GM19023 (cell line): ENCODE measurements at regions not wholly inside any gene's neighbourhood (a gene's known extent, or its start where the extent isn't known, plus 50 kb on each side); places are given as distances from the start of the nearest gene placed in this dataset.
"Not testable (repeated sequence)": the region's sequence is repeated elsewhere in the genome, so short reads cannot be mapped to it uniquely, and the experiment has no call there.

Experiments
- ATAC-seq: cut with Tn5 transposase; IDR thresholded peaks from one replicate; pipeline ENCODE4 v1.9.1; 2021; ENCODE audit warnings: mild to moderate bottlenecking, moderate library complexity; ENCODE audit not compliant: unreplicated experiment

DNA sequence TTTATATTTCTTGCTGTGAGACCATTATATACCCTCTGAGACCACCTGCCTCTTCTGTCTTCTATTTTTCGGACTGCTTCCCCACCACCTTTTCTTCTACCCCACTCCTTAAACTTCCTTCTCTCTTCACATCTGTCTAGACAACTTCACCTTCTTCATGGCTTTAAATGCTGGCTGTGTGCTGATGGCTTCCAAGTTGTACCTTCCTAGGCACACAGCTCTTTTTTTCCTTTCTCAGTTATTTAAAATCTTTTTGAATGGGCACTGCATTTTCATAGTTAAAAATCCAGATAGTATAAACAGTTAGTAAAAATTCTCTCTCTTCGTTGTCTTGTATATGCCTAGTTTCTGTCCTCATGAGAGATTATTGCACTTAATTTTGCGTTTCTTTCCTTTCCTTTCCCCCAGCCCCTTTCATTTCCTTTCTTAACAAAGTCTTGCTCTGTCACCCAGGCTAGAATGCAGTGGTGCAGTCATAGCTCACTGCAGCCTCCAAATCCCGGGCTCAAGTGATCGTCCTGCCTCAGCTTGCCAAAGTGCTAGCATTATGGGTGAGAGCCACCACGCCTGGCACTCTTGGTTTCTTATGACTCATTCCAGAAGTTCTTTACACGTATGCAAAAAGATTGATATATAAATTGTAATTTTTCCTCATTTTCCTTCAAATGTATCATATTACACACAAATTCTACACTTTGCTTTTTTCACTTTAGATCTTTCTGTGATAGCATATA lies 114.3 kb downstream of the NPIPB5 start:
- ATAC-seq, result no peak

DNA sequence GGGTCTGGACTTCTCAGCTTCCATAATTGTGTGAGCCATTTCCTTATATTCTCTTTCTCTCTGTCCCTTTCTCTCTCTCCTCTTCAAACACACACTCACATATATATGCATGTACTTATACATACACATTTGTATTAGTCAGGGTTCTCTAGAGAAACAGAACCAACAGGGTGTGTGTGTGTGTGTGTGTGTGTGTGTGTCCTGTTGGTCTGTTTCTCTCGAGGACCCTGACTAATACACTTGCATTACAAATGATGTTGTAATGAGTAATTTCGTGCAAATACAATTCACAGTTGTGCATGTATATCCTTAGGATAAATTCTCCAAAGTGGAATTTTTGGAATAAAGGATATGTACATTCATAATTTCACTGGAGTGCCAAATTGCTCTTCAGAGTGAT lies 115.3 kb downstream of the NPIPB5 start:
- ATAC-seq, result no peak

DNA sequence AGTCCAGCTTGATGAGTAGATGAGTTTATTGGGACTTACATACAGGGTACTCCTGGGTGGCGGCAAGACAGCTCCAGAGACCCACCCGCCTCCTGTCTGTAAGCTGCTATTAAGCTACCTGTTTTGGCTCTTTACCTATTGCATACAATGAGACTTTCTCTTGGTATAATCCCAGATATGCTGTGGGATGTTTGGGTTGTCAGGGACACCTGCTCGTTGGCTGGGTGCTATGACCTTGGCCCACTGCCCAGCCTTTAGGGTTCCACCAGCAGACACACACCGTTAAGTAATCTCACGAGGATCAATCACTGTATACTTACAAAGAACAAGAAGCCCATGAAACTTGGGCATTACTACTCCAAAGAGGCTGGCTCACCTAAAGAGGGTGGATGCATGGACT lies 116.4 kb downstream of the NPIPB5 start:
- ATAC-seq, result no peak

DNA sequence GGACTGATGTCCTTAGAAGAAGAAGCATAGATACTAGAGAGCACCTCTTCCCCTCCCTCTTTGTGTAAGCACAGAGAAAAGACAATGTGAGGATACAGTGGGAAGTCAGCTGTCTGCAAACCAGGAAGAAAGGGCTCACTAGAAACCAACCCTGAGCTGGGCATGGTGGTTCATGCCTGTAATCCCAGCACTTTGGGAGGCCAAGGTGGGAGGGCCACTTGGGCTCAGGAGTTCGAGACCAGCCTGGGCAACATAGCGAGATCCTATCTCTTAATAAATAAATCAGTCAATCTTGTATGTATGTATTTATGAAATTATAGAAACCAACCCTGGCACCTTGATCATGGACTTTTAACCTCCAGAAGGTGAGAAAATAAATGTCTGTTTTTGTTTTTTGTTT lies 118.3 kb downstream of the NPIPB5 start:
- ATAC-seq, result no peak

DNA sequence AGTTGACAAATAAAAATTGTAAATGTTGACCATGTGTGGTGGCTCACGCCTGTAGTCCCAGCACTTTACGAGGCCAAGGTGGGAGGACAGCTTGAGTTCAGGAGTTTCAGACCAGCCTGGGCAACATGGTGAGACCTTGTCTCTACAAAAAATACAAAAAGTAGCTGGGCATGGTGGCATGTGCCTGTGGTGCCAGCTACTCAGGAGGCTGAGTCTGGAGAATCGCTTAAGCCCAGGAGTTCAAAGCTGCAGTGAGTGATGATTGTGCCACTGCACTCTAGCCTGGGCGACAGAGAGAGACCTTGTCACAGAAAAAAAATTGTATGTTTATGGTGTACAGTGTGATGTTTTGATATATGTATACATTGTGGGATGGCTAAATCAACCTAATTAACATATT lies 119.6 kb downstream of the NPIPB5 start:
- ATAC-seq, result no peak

DNA sequence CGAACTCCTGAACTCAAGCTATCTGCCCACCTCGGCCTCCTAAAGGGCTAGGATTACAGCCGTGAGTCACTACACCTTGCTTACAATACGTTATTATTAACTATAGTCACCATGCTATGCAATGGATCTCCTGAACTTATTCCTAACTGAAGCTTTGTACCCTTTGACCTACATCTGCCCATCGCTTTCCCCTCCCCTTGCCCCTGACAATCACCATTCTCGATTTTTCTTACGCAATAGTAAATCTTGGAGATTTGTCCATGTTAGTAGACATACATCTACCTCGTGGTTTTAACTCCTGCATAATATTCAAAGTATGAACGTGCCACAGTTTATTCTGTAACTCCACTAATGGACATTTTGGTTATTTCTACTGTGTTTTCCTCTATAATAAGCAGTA lies 120.6 kb downstream of the NPIPB5 start:
- ATAC-seq, result no peak

DNA sequence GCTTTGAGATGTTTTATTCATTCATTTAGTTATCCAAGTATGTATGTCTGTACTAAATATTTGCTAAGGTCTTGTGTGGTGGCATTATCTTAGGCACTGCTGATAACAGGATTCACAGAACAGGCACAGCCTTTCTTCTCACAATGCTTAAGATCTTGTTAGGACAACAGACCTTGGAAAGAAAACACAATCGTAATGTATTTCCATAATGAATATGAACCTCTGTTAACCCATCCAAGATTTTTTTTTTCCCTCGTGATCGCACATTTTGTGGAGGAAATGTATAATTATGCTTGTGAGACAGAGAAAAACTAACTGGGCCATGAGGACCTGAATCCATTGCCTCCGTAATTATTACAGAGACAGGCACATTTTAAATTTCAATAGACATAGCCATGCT lies 121.9 kb downstream of the NPIPB5 start:
- no peak for ATAC-seq

DNA sequence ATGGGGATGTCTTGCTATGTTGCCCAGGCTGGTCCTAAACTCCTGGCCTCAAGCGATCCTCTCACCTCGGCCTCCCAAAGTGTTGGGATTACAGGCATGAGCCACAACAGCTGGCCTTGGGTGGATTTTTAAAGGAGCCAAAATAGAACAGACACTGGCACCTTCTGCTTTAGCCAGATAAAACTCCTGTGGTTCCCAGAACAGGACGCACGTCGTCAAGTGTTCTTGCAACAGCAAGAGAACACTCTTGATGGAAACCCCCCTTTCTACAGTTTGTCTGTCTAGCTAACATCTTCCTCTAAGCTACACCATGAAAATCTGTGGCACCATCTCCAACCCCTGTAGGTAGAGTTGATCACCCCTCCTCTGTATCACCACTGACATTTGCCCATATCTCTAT lies 122.6 kb downstream of the NPIPB5 start:
- ATAC-seq, result no peak

DNA sequence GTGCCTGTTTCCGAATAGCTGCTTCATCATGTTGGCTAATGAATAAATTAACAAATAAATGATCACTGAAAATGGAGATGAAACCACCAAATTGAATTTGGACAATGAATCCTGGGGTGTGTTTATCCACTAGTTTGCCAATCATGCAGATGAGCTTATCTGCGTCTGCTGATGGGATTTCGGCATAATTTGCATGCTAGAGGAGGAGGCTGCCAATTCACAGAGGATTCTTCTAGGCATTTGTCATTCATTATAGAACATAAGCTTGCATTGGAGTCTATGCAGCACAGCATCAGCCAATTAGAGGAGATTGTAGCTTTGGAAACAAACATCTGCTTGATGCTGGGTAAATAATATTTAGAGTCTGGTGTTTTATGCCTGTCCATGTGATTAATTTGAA lies 123.1 kb downstream of the NPIPB5 start:
- no peak for ATAC-seq

DNA sequence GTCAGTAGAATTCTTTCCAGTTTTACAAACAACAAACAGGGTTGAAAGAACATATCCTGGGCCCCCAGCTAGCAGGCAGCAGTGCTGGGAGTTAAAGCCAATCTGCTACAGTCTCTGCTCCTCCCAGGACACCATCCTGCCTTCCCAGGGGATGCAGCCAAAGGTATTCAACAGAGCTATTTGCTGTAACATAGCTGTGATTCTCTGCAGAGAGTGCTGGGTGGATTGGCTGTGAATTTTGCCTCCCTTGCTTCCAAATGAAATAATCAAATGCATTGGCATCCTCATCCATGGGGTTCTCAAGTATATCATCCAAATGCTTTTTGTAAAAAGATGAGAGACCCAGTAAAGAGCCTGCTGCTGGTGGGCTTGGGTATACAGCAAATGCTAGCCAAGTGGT lies 124.3 kb downstream of the NPIPB5 start:
- ATAC-seq, result no peak

DNA sequence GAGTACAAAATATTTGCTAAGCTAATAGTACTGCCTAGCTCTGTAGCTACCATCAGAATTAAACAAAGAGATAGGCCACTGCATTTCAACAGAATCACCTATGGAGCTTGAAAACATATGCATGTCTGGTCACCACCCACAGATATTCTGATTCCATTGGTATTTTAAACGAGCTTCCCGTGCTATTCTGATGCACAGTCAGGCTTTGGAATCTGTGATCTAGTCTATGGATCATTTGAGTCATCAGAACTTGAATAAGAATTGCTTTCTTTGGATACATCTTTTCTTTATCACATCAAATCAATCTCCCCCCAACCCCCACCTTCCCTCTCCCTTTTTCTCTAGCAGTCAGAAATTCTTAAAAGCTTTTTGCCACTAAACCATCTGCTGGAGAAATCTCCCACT lies 124.7 kb downstream of the NPIPB5 start:
- ATAC-seq, result no peak

DNA sequence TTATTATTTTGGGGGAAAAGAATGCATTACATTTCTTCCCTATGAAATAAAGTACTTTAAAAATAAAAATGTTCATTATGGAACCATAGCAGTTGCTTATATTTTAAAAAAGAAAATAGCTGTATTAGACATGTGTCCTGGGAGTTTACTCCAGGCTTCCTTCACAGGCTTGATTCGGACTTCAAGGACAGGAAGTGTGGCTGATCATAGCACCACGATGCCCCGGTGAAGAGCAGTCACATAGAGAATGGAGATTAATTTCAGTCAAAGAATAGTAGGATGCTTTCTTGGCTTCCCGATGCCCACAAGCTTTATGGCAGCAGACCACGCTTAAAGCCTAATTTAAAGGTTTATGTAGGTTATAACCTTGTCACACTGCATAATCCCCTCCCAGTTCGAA lies 125.1 kb downstream of the NPIPB5 start:
- ATAC-seq, result no peak

DNA sequence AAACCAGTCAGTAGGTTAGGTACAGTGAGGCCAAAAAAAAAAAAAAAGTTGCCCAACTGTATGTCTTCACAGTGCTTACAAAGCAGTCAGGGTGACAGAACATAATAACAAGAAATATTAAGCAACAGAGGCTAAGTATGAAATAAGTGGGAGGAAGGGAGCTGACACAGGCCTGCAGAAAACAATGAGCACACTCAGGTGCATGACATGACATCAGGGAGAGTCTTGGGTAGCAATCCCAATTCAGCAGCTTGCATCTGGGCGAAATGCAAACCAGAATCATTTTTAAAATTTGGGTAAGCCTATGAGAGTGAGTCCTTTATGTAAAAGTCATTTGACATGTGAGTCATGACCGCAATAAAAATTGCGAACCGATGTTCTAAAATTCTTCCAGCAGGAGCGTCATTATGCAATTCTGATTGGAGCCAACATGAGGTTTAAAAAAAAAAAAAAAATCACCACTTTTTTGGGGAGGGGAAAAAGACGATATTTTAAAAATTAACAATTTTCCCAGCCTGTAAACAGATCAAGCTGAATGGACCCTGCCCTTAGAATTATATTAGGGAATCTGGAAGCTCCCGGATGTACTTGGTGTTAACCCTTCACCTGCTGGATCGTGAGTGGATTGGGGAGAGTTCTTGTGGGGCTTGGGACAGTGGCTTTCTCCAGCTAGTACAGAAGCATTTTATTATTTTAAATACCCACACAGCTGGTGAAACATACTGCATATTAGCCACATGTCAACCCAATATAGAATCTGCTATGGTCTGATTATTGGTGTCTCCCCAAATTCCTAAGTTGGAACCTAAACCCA lies 127.9 kb downstream of the NPIPB5 start:
- ATAC-seq, result no peak

DNA sequence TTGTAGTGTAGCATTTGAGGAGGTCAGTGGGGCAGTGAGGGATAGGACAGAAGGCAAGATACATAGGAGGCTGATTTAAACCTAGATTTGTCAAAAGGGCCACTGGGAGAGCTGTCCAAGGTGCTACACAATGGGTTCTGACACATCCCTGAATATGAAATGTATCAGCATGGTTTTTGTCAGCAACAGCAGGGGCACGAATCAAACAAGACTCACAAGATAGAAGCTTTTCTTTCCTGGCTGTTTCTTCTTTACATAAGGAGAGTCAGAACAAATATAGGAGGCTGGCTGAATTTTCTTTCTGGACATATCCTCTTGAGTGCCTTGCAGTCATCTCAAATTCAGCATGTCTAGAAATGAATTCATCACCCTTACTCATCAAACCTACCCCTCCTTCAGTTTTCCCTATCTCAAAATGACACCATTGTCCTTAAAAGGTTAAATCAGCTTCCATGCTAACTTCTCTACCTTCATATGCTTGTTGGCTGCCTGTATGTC lies 130.5 kb downstream of the NPIPB5 start:
- no peak for ATAC-seq

DNA sequence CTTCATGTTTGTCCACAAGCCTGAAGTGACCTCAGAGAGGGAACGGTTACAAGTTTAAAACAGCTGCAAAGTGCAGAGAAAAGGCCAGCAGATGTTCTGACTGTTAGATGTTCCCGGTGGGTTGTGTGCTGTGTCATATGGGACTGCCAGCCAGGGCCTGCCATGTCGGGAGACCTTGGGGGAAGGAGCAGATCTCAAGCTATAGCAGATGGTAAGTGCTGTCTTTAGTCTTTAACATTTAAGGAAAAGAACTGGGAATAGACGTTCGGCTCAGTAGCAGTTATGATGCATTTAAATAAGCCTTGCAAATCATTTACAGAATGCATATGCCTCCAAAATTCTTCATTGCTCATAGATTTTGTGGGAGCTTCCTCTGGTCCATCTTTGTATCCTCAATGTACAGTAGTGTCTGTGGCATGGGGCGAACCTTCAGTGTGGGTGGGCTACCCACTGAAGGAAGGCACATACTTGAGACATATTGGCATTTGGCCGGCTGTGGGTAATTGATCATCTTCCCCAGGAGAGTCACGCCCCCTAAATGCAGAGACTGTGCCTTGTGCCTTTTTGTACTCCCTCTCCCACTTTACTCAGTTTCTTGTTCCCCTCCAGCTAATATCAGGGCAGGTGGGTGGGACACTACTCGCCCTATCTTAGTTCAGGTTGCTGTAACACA lies 131.9 kb downstream of the NPIPB5 start:
- no peak for ATAC-seq

DNA sequence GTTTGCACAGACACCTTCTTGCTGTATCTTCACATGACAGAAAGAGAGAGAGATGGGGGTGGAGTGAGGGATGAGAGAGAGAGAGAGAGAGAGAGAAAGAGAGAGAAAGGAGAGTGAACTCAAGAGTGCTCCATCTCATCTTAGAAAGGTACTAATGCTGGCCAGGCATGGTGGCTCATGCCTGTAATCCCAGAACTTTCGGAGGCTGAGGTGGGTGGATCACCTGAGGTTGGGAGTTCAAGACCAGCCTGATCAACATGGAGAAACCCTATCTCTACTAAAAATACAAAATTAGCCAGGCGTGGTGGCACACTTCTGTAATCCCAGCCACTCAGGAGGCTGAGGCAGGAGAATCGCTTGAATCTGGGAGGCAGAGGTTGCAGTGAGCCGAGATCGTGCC lies 132.5 kb downstream of the NPIPB5 start:
- ATAC-seq, result not testable (repeated sequence)

DNA sequence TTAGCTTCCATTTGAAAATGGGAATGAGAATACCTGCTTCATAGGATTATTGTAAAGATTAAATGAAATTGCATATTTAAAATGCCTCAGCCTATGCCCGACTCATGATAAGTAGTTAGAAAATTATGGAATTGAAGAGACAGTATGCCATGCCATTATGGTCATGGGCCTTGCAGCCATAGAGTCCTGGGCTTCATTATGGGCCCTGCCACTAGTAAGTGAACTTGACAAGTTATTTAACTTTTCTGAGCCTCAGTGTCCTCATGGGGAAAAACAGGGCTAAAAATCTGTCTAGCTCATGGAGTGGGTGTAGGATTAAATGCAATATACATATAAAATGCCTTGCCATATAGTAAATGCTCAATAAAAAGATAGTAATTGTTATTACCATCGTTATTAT lies 133.2 kb downstream of the NPIPB5 start:
- no peak for ATAC-seq

DNA sequence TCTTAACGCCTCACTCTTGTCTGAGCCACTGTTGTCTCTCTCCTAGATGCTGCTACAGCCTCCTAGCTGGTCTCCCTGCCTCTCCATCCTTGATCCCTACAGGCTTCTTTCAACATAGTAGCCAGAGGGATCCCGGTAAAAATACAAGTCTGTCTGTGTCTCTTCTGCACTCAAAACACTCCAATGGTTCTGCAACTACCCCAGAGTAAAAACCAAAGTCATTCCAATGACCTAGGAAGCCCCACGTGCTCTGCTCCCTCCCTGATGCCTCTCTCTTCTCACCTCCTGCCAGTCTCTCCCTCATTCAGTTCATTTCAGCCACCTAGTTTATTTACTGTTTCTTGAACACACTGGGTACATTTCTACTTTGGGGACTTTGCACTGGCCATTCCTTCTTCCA lies 135.2 kb downstream of the NPIPB5 start:
- ATAC-seq, result no peak

DNA sequence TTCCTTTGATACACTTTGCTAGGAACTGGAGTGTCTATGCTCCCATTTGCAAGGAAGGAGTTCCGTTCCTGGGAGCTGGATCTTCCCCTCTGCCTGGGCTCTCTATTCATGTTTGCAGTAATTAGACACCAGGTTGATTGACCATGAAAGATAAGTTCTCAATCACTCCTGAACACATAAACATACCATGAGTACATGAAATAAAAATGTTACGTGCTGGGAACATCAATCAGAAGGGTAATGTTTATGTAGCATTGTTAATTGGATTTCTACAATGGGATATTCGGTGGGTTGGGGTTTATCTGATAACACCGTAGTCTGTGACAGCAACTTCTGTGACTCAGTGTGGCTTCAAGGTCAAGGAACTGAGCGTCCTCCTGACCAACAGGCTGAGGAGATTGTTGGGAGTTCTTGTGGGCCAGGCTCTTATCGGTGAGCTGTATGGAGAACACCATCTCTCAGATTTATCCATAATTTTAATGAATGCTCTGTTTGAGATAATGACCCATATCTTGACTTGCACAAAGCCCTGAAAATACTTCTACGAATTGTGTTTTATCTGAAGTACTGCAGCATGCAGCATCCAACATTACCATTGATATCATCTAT lies 136.4 kb downstream of the NPIPB5 start:
- no peak for ATAC-seq

DNA sequence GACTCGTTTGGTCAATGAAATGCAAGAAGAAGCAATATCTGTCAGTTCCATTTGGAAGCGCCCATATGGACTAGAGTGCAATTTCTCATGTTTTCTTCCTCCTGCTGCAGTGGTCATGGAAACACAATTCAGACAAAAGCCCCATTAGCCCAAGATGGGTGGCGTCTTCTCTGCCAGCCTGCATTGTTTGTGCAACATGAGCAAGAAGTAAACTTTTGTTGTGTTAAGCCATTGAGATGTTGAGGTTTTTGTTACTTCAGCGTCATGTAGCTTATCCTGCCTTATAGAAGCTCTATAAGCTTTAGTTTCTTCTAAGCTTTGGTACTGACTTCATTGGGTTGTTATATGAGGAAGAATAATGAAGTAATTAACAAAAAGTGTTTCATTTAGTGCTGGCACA lies 137.4 kb downstream of the NPIPB5 start:
- no peak for ATAC-seq

DNA sequence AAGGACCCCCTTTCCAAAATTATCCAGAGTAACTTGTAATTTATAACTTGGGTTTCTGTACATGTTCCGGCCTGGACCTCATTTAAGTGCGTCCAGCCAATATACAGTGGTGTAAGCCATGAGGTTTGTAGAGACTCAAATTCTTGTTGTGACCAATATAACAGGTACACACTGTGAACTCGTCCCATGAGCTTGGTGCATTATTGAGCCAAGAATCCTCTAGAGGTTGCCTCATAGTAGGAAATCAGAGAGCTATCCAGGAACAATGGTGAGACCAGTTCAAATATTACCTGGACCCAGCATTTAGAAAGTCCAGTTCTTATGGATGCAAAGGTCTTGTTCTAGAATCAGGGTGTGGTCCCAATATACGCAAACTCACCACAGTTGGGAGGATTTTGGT lies 138.2 kb downstream of the NPIPB5 start:
- ATAC-seq, result no peak
